NCI-H128 (cell line): ENCODE measurements at regions not wholly inside any gene's neighbourhood (a gene's known extent, or its start where the extent isn't known, plus 50 kb on each side); places are given as distances from the start of the nearest gene placed in this dataset.
"Not testable (repeated sequence)": the region's sequence is repeated elsewhere in the genome, so short reads cannot be mapped to it uniquely, and the experiment has no call there.

ENCODE experiments used
- DNase-seq: peaks from one replicate; lab custom pipeline; 2025; ENCODE audit not compliant: unreplicated experiment; lab: John Stamatoyannopoulos, UW

GRCh38 chr6:6969761-6970223 is 138.0 kb upstream of the RREB1 start:
- no peak for DNase-seq

GRCh38 chr6:6970851-6971250 is 136.9 kb upstream of the RREB1 start:
- DNase-seq = no peak

GRCh38 chr6:6971369-6971768 is 136.4 kb upstream of the RREB1 start:
- no peak for DNase-seq

- no peak for DNase-seq
Observed at GRCh38 chr6:6972456-6972855, 135.3 kb upstream of the RREB1 start.

GRCh38 chr6:6973721-6974120 is 134.0 kb upstream of the RREB1 start:
- no peak for DNase-seq

- no peak for DNase-seq
Observed at GRCh38 chr6:6975459-6976111, 132.2 kb upstream of the RREB1 start.

- no peak for DNase-seq
Observed at GRCh38 chr6:6976193-6976592, 131.6 kb upstream of the RREB1 start.

GRCh38 chr6:6978731-6979130 is 129.0 kb upstream of the RREB1 start:
- no peak for DNase-seq

GRCh38 chr6:6980999-6981597 is 126.7 kb upstream of the RREB1 start:
- no peak for DNase-seq

- DNase-seq = no peak
Observed at GRCh38 chr6:6981681-6982322, 126.0 kb upstream of the RREB1 start.

GRCh38 chr6:6982663-6983062 is 125.1 kb upstream of the RREB1 start:
- DNase-seq = no peak

GRCh38 chr6:6984585-6985366 is 123.0 kb upstream of the RREB1 start:
- DNase-seq = no peak

- no peak for DNase-seq
Observed at GRCh38 chr6:6986344-6986743, 121.4 kb upstream of the RREB1 start.

GRCh38 chr6:6987749-6988148 is 120.0 kb upstream of the RREB1 start:
- no peak for DNase-seq

GRCh38 chr6:6990059-6990458 is 117.7 kb upstream of the RREB1 start:
- not testable (repeated sequence) for DNase-seq

- DNase-seq = no peak
Observed at GRCh38 chr6:6993503-6994237, 114.1 kb upstream of the RREB1 start.

- DNase-seq = no peak
Observed at GRCh38 chr6:6994796-6995195, 113.0 kb upstream of the RREB1 start.

- DNase-seq = no peak
Observed at GRCh38 chr6:6995328-6995727, 112.4 kb upstream of the RREB1 start.

- no peak for DNase-seq
Observed at GRCh38 chr6:6996124-6996523, 111.6 kb upstream of the RREB1 start.

- no peak for DNase-seq
Observed at GRCh38 chr6:6997263-6998193, 110.2 kb upstream of the RREB1 start.
